NCI-H146 treated with DMSO at 0.1 percent for 48 hours (cell line): ENCODE measurements at regions not wholly inside any gene's neighbourhood (a gene's known extent, or its start where the extent isn't known, plus 50 kb on each side); places are given as distances from the start of the nearest gene placed in this dataset.

Experiments
- DNase-seq: peaks from one replicate; lab custom pipeline; 2025; ENCODE audit not compliant: unreplicated experiment; lab: John Stamatoyannopoulos, UW

GRCh38 chr20:19945732-19946670 lies 71.2 kb upstream of the NAA20 start:
- no peak for DNase-seq

GRCh38 chr20:19947611-19948264 lies 69.4 kb upstream of the NAA20 start:
- DNase-seq: no peak

GRCh38 chr20:19949195-19949867 lies 67.8 kb upstream of the NAA20 start:
- DNase-seq: no peak

- no peak for DNase-seq
Observed at GRCh38 chr20:19950042-19950441, 67.1 kb upstream of the NAA20 start.

GRCh38 chr20:19952392-19952791 lies 64.8 kb upstream of the NAA20 start:
- DNase-seq: no peak

GRCh38 chr20:19953606-19954005 lies 63.6 kb upstream of the NAA20 start:
- DNase-seq: no peak

- DNase-seq: no peak
Observed at GRCh38 chr20:19956976-19957375, 60.2 kb upstream of the NAA20 start.

GRCh38 chr20:19958219-19958618 lies 58.9 kb upstream of the NAA20 start:
- no peak for DNase-seq

GRCh38 chr20:19958928-19959327 lies 58.2 kb upstream of the NAA20 start:
- DNase-seq: no peak

- DNase-seq: no peak
Observed at GRCh38 chr20:19960745-19961144, 56.4 kb upstream of the NAA20 start.

GRCh38 chr20:19961293-19961692 lies 55.9 kb upstream of the NAA20 start:
- DNase-seq: no peak

GRCh38 chr20:19962958-19963357 lies 54.2 kb upstream of the NAA20 start:
- DNase-seq: no peak

GRCh38 chr20:19964289-19965265 lies 52.6 kb upstream of the NAA20 start:
- DNase-seq: no peak

GRCh38 chr20:19966840-19967239 lies 50.3 kb upstream of the NAA20 start:
- DNase-seq: peak; percentile 94
